HUES64 (cell line): ENCODE measurements at regions not wholly inside any gene's neighbourhood (a gene's known extent, or its start where the extent isn't known, plus 50 kb on each side); places are given as distances from the start of the nearest gene placed in this dataset.
"Not testable (repeated sequence)": the region's sequence is repeated elsewhere in the genome, so short reads cannot be mapped to it uniquely, and the experiment has no call there.

Experiments
- H3K27ac ChIP-seq: 2 replicates; pipeline ENCODE4 v1.7.0; 2013; ENCODE audit warnings: low read depth, low read length, inconsistent platforms
- H3K27me3 ChIP-seq: 2 replicates; pipeline ENCODE4 v1.6.1; 2013; ENCODE audit warnings: mild to moderate bottlenecking, low read length; ENCODE audit not compliant: insufficient read depth
- H3K36me3 ChIP-seq: 2 replicates; pipeline ENCODE4 v1.6.1; 2013; ENCODE audit warnings: mild to moderate bottlenecking, low read length; ENCODE audit not compliant: insufficient read depth
- H3K4me1 ChIP-seq: 2 replicates; pipeline ENCODE4 v1.6.1; 2013; ENCODE audit warnings: mild to moderate bottlenecking, low read length, moderate library complexity; ENCODE audit not compliant: insufficient read depth
- H3K4me3 ChIP-seq: 2 replicates; pipeline ENCODE4 v1.5.1; 2013; ENCODE audit warnings: mild to moderate bottlenecking, low read length, moderate library complexity
- H3K9ac ChIP-seq: 2 replicates; pipeline ENCODE4 v1.6.1; 2013; ENCODE audit warnings: mild to moderate bottlenecking, low read depth, low read length
- H3K9me3 ChIP-seq: 2 replicates; pipeline ENCODE4 v1.6.1; 2013; ENCODE audit warnings: low read depth, low read length; ENCODE audit not compliant: insufficient read depth
- WGBS: fragments of 150-250, 120-280 bp; methylation state at CpG from one replicate; pipeline ENCODE4 v1.1.7; 2013; ENCODE audit warnings: missing lambda C conversion rate; 5-methylcytosine and 5-hydroxymethylcytosine counted together

GRCh38 chr21:9774901-9775593 is 746.3 kb upstream of the TPTE start:
- H3K9me3 ChIP-seq, result peaks cover 98% of the 10 kb centered on the region
- WGBS, result 79% methylated on average over 10 of the region's 10 CpGs

GRCh38 chr21:9775877-9776276 is 745.5 kb upstream of the TPTE start:
- H3K9me3 ChIP-seq, result peaks cover 98% of the 10 kb centered on the region
- H3K36me3 ChIP-seq, H3K9ac ChIP-seq, H3K27ac ChIP-seq, H3K4me3 ChIP-seq, H3K4me1 ChIP-seq, H3K27me3 ChIP-seq: not testable (repeated sequence)
- WGBS, result 79% methylated on average over 8 of the region's 8 CpGs

More at GRCh38 chr21:9774901-9775593, 746.3 kb upstream of the TPTE start:
- not testable (repeated sequence) for H3K27me3 ChIP-seq, H3K4me1 ChIP-seq, H3K4me3 ChIP-seq, H3K27ac ChIP-seq, H3K9ac ChIP-seq, H3K36me3 ChIP-seq

GRCh38 chr21:9776286-9777020 is 744.9 kb upstream of the TPTE start:
- H3K27me3 ChIP-seq, H3K4me3 ChIP-seq, H3K27ac ChIP-seq, H3K4me1 ChIP-seq, H3K36me3 ChIP-seq, H3K9ac ChIP-seq: not testable (repeated sequence)
- WGBS, result 74% methylated on average over 6 of the region's 8 CpGs
- H3K9me3 ChIP-seq, result peaks cover 98% of the 10 kb centered on the region

GRCh38 chr21:9778541-9778940 is 742.8 kb upstream of the TPTE start:
- H3K27ac ChIP-seq, H3K27me3 ChIP-seq, H3K9ac ChIP-seq, H3K4me1 ChIP-seq, H3K36me3 ChIP-seq: not testable (repeated sequence)
- WGBS, result 88% methylated on average over 5 of the region's 5 CpGs
- peaks cover 98% of the 10 kb centered on the region for H3K9me3 ChIP-seq
- H3K4me3 ChIP-seq, result peak overlapping the region; percentile 3; the same call in 1 of the 2 replicates

GRCh38 chr21:9780441-9780937 is 740.9 kb upstream of the TPTE start:
- H3K27me3 ChIP-seq, result no peaks in the 10 kb centered on the region
- 76% methylated on average over 3 of the region's 3 CpGs for whole genome bisulfite sequencing
- no peak overlapping the region for H3K27ac ChIP-seq
- H3K9ac ChIP-seq, result no peak overlapping the region
- H3K4me1 ChIP-seq, result no peaks in the 10 kb centered on the region
- no peaks in the 10 kb centered on the region for H3K36me3 ChIP-seq
- H3K9me3 ChIP-seq, result peaks cover 96% of the 10 kb centered on the region
- peak overlapping the region; percentile 1; the same call in 1 of the 2 replicates for H3K4me3 ChIP-seq

- WGBS, result 62% methylated on average over 2 of the region's 2 CpGs
- not testable (repeated sequence) for H3K36me3 ChIP-seq, H3K9ac ChIP-seq, H3K4me3 ChIP-seq, H3K4me1 ChIP-seq, H3K27me3 ChIP-seq, H3K27ac ChIP-seq
- peaks cover 94% of the 10 kb centered on the region for H3K9me3 ChIP-seq
Observed at GRCh38 chr21:9783587-9783986, 737.8 kb upstream of the TPTE start.

- H3K4me3 ChIP-seq, H3K27ac ChIP-seq, H3K4me1 ChIP-seq, H3K27me3 ChIP-seq, H3K36me3 ChIP-seq, H3K9ac ChIP-seq: not testable (repeated sequence)
- H3K9me3 ChIP-seq, result peaks cover 94% of the 10 kb centered on the region
- WGBS, result 71% methylated on average over 1 of the region's 1 CpG
Observed at GRCh38 chr21:9784201-9784600, 737.2 kb upstream of the TPTE start.

GRCh38 chr21:9786092-9786491 is 735.3 kb upstream of the TPTE start:
- H3K9me3 ChIP-seq, result peaks cover 94% of the 10 kb centered on the region
- WGBS, result 73% methylated on average over 7 of the region's 7 CpGs
- not testable (repeated sequence) for H3K27ac ChIP-seq, H3K4me3 ChIP-seq, H3K27me3 ChIP-seq, H3K36me3 ChIP-seq, H3K4me1 ChIP-seq, H3K9ac ChIP-seq

- H3K27me3 ChIP-seq, H3K27ac ChIP-seq, H3K4me3 ChIP-seq, H3K36me3 ChIP-seq, H3K9ac ChIP-seq, H3K4me1 ChIP-seq: not testable (repeated sequence)
- 81% methylated on average over 4 of the region's 5 CpGs for WGBS
- H3K9me3 ChIP-seq, result peaks cover 94% of the 10 kb centered on the region
Observed at GRCh38 chr21:9788281-9788680, 733.1 kb upstream of the TPTE start.

GRCh38 chr21:9790354-9790753 is 731.0 kb upstream of the TPTE start:
- 79% methylated on average over 6 of the region's 6 CpGs for WGBS
- H3K9ac ChIP-seq, H3K27ac ChIP-seq, H3K4me1 ChIP-seq, H3K36me3 ChIP-seq, H3K4me3 ChIP-seq, H3K27me3 ChIP-seq: not testable (repeated sequence)
- H3K9me3 ChIP-seq, result peaks cover 91% of the 10 kb centered on the region

GRCh38 chr21:9791453-9791852 is 729.9 kb upstream of the TPTE start:
- peaks cover 91% of the 10 kb centered on the region for H3K9me3 ChIP-seq
- not testable (repeated sequence) for H3K36me3 ChIP-seq, H3K4me3 ChIP-seq, H3K4me1 ChIP-seq, H3K27me3 ChIP-seq, H3K9ac ChIP-seq, H3K27ac ChIP-seq
- no CpG with 5 or more reads among the region's 2 CpGs for WGBS
